ENCODE measurements at regions not wholly inside any gene's neighbourhood (a gene's known extent, or its start where the extent isn't known, plus 50 kb on each side); places are given as distances from the start of the nearest gene placed in this dataset.
"Not testable (repeated sequence)": the region's sequence is repeated elsewhere in the genome, so short reads cannot be mapped to it uniquely, and the experiment has no call there.

GRCh38 chr20:12072954-12073264 lies 155.2 kb downstream of the BTBD3 start:
- DNase-seq = no peak

GRCh38 chr20:12074111-12074655 lies 156.5 kb downstream of the BTBD3 start:
- no peak for DNase-seq

GRCh38 chr20:12076200-12076599 lies 158.5 kb downstream of the BTBD3 start:
- no peak for DNase-seq

- no peak for DNase-seq
Observed at GRCh38 chr20:12077875-12078274, 160.2 kb downstream of the BTBD3 start.

GRCh38 chr20:12079490-12079889 lies 161.8 kb downstream of the BTBD3 start:
- no peak for DNase-seq

GRCh38 chr20:12083269-12083668 lies 165.6 kb downstream of the BTBD3 start:
- DNase-seq = no peak

GRCh38 chr20:12084482-12084881 lies 166.8 kb downstream of the BTBD3 start:
- DNase-seq = no peak

- no peak for DNase-seq
Observed at GRCh38 chr20:12086359-12086758, 168.7 kb downstream of the BTBD3 start.

- no peak for DNase-seq
Observed at GRCh38 chr20:12090920-12091319, 173.2 kb downstream of the BTBD3 start.

- DNase-seq = no peak
Observed at GRCh38 chr20:12093057-12093796, 175.5 kb downstream of the BTBD3 start.

GRCh38 chr20:12093797-12094190 lies 176.1 kb downstream of the BTBD3 start:
- DNase-seq = not testable (repeated sequence)

- no peak for DNase-seq
Observed at GRCh38 chr20:12095180-12095920, 177.7 kb downstream of the BTBD3 start.

- no peak for DNase-seq
Observed at GRCh38 chr20:12098421-12098820, 180.7 kb downstream of the BTBD3 start.

GRCh38 chr20:12108846-12109245 lies 191.2 kb downstream of the BTBD3 start:
- no peak for DNase-seq

- no peak for DNase-seq
Observed at GRCh38 chr20:12110274-12110673, 192.6 kb downstream of the BTBD3 start.

GRCh38 chr20:12110711-12111110 lies 193.0 kb downstream of the BTBD3 start:
- DNase-seq = no peak

- DNase-seq = no peak
Observed at GRCh38 chr20:12111431-12112088, 193.9 kb downstream of the BTBD3 start.

- no peak for DNase-seq
Observed at GRCh38 chr20:12112089-12112474, 194.4 kb downstream of the BTBD3 start.

GRCh38 chr20:12112665-12113064 lies 195.0 kb downstream of the BTBD3 start:
- no peak for DNase-seq

GRCh38 chr20:12113075-12113467 lies 195.4 kb downstream of the BTBD3 start:
- DNase-seq = no peak

GRCh38 chr20:12113468-12114371 lies 196.0 kb downstream of the BTBD3 start:
- DNase-seq = no peak

GRCh38 chr20:12129114-12129513 lies 211.4 kb downstream of the BTBD3 start:
- DNase-seq = not testable (repeated sequence)

GRCh38 chr20:12129532-12129931 lies 211.8 kb downstream of the BTBD3 start:
- DNase-seq = not testable (repeated sequence)
